Urinary bladder (tissue), 3 donors: ENCODE measurements at regions not wholly inside any gene's neighbourhood (a gene's known extent, or its start where the extent isn't known, plus 50 kb on each side); places are given as distances from the start of the nearest gene placed in this dataset.
"Not testable (repeated sequence)": the region's sequence is repeated elsewhere in the genome, so short reads cannot be mapped to it uniquely, and the experiment has no call there.

Experiments used
- DNase-seq: peaks from one replicate; pipeline ENCODE4 v3.0.0-alpha.2; 2015; ENCODE audit errors: extremely low spot score
- H3K27ac ChIP-seq: one replicate; pipeline ENCODE4 v1.5.1; 2013; ENCODE audit warnings: low read depth, mild to moderate bottlenecking, moderate library complexity
- H3K36me3 ChIP-seq: one replicate; pipeline ENCODE4 v1.6.1; 2013; ENCODE audit warnings: mild to moderate bottlenecking, moderate library complexity; ENCODE audit not compliant: insufficient read depth
- H3K4me1 ChIP-seq: one replicate; pipeline ENCODE4 v1.6.1; 2013; ENCODE audit warnings: mild to moderate bottlenecking, moderate library complexity; ENCODE audit not compliant: insufficient read depth
- H3K4me3 ChIP-seq: one replicate; pipeline ENCODE4 v1.5.1; 2013; ENCODE audit warnings: low read depth, low read length
- WGBS: extraction: QIAGEN DNeasy Blood & Tissue Kit; methylation state at CpG from one replicate; pipeline ENCODE4 v1.1.7; 2013; 5-methylcytosine and 5-hydroxymethylcytosine counted together
- donor health status: healthy with polysubstance abuse.
- donor health status: healthy.

GRCh38 chr3:107142171-107142570, 235.1 kb upstream of the CCDC54 start:
- Histone ChIP-seq H3K4me1 (no peaks in the 10 kb centered on the region), H3K4me3 (no peak overlapping the region), H3K36me3 (no peaks in the 10 kb centered on the region), H3K27ac (no peak overlapping the region)
- WGBS = 96% methylated on average over 1 of the region's 1 CpG
- no peak for DNase-seq

- peak; percentile 10 for DNase-seq
- whole genome bisulfite sequencing = 41% methylated on average over 4 of the region's 4 CpGs
- H3K27ac ChIP-seq = no peak overlapping the region
- H3K4me1 ChIP-seq = no peaks in the 10 kb centered on the region
- no peak overlapping the region for H3K4me3 ChIP-seq
- H3K36me3 ChIP-seq = no peaks in the 10 kb centered on the region
Measured at GRCh38 chr3:107142786-107143575, 234.3 kb upstream of the CCDC54 start.

- Histone ChIP-seq H3K4me1 (no peaks in the 10 kb centered on the region), H3K4me3 (no peak overlapping the region), H3K27ac (no peak overlapping the region), H3K36me3 (no peaks in the 10 kb centered on the region)
- WGBS = 95% methylated on average over 4 of the region's 4 CpGs
- no peak for DNase-seq
Measured at GRCh38 chr3:107150675-107151074, 226.6 kb upstream of the CCDC54 start.

GRCh38 chr3:107153981-107154380, 223.3 kb upstream of the CCDC54 start:
- H3K4me1 ChIP-seq = no peaks in the 10 kb centered on the region

GRCh38 chr3:107172411-107172810, 204.8 kb upstream of the CCDC54 start:
- H3K4me3 ChIP-seq = no peak overlapping the region
- no peak for DNase-seq
- H3K27ac ChIP-seq = no peak overlapping the region
- no peaks in the 10 kb centered on the region for H3K4me1 ChIP-seq
- no peaks in the 10 kb centered on the region for H3K36me3 ChIP-seq
- WGBS = 93% methylated on average over 1 of the region's 1 CpG

More at GRCh38 chr3:107153981-107154380, 223.3 kb upstream of the CCDC54 start:
- 87% methylated on average over 4 of the region's 4 CpGs for WGBS
- H3K27ac ChIP-seq = no peak overlapping the region
- H3K4me3 ChIP-seq = no peak overlapping the region
- H3K36me3 ChIP-seq = no peaks in the 10 kb centered on the region
- DNase-seq = no peak

GRCh38 chr3:107184375-107184774, 192.9 kb upstream of the CCDC54 start:
- DNase-seq = no peak
- 90% methylated on average over 2 of the region's 2 CpGs for WGBS
- no peaks in the 10 kb centered on the region for H3K4me1 ChIP-seq

GRCh38 chr3:107188262-107188661, 189.0 kb upstream of the CCDC54 start:
- no peaks in the 10 kb centered on the region for H3K36me3 ChIP-seq
- DNase-seq = no peak
- H3K4me3 ChIP-seq = no peak overlapping the region
- H3K4me1 ChIP-seq = no peaks in the 10 kb centered on the region
- WGBS = 43% methylated on average over 2 of the region's 2 CpGs
- H3K27ac ChIP-seq = no peak overlapping the region

More at GRCh38 chr3:107184375-107184774, 192.9 kb upstream of the CCDC54 start:
- Histone ChIP-seq H3K4me3 (no peak overlapping the region), H3K27ac (no peak overlapping the region), H3K36me3 (no peaks in the 10 kb centered on the region)

- DNase-seq = no peak
- H3K36me3 ChIP-seq = no peaks in the 10 kb centered on the region
- H3K27ac ChIP-seq = no peak overlapping the region
- H3K4me3 ChIP-seq = no peak overlapping the region
- no peaks in the 10 kb centered on the region for H3K4me1 ChIP-seq
- WGBS = 96% methylated on average over 2 of the region's 2 CpGs
Measured at GRCh38 chr3:107189158-107189791, 188.0 kb upstream of the CCDC54 start.

GRCh38 chr3:107193116-107193515, 184.1 kb upstream of the CCDC54 start:
- H3K4me3 ChIP-seq = no peak overlapping the region
- DNase-seq = no peak
- H3K36me3 ChIP-seq = no peaks in the 10 kb centered on the region
- no peak overlapping the region for H3K27ac ChIP-seq
- WGBS = 100% methylated on average over 1 of the region's 1 CpG
- no peaks in the 10 kb centered on the region for H3K4me1 ChIP-seq

GRCh38 chr3:107198581-107199181, 178.6 kb upstream of the CCDC54 start:
- no peak for DNase-seq
- Histone ChIP-seq H3K36me3 (no peaks in the 10 kb centered on the region), H3K27ac (no peak overlapping the region), H3K4me3 (no peak overlapping the region), H3K4me1 (no peaks in the 10 kb centered on the region)
- 40% methylated on average over 9 of the region's 9 CpGs for WGBS

- WGBS = 91% methylated on average over 1 of the region's 1 CpG
- no peak overlapping the region for H3K4me3 ChIP-seq
- no peaks in the 10 kb centered on the region for H3K36me3 ChIP-seq
- H3K4me1 ChIP-seq = no peaks in the 10 kb centered on the region
- DNase-seq = no peak
- H3K27ac ChIP-seq = no peak overlapping the region
Measured at GRCh38 chr3:107201146-107201545, 176.1 kb upstream of the CCDC54 start.

- DNase-seq, H3K27ac ChIP-seq, H3K4me1 ChIP-seq, H3K4me3 ChIP-seq, H3K36me3 ChIP-seq: not testable (repeated sequence)
Measured at GRCh38 chr3:107202885-107203284, 174.4 kb upstream of the CCDC54 start.

GRCh38 chr3:107204121-107204520, 173.1 kb upstream of the CCDC54 start:
- no peaks in the 10 kb centered on the region for H3K36me3 ChIP-seq
- H3K27ac ChIP-seq = no peak overlapping the region
- no peak overlapping the region for H3K4me3 ChIP-seq
- no peaks in the 10 kb centered on the region for H3K4me1 ChIP-seq
- no peak for DNase-seq

- Histone ChIP-seq H3K4me3 (no peak overlapping the region), H3K27ac (no peak overlapping the region), H3K36me3 (no peaks in the 10 kb centered on the region), H3K4me1 (no peaks in the 10 kb centered on the region)
- DNase-seq = no peak
- 85% methylated on average over 3 of the region's 3 CpGs for WGBS
Measured at GRCh38 chr3:107205358-107205757, 171.9 kb upstream of the CCDC54 start.
